LHCN-M2 (cell line): ENCODE measurements at regions not wholly inside any gene's neighbourhood (a gene's known extent, or its start where the extent isn't known, plus 50 kb on each side); places are given as distances from the start of the nearest gene placed in this dataset.

Experiments used
- DNase-seq: peaks from one replicate; pipeline ENCODE4 v3.0.0-alpha.2; 2012; ENCODE audit warnings: low read depth

DNA sequence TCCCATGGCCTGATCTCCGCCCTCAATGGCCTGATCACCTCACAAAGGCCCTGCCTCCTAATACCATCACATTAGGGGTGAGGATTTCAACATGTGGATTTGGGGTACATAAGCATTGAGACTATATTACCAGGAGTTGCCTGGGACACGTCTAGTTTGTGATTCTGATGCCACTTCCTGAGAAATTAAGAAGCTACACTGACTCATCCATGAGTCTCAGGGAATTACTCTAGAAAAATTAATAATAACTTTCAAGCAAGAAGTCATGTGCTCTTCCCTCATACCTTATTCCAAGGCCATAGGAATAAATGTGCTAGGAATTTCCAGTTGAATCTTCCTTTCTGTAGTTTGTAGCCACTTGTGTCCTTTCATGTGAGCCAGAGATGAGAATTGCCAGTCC, 519.3 kb upstream of the MKI67 start:
- DNase-seq = no peak

DNA sequence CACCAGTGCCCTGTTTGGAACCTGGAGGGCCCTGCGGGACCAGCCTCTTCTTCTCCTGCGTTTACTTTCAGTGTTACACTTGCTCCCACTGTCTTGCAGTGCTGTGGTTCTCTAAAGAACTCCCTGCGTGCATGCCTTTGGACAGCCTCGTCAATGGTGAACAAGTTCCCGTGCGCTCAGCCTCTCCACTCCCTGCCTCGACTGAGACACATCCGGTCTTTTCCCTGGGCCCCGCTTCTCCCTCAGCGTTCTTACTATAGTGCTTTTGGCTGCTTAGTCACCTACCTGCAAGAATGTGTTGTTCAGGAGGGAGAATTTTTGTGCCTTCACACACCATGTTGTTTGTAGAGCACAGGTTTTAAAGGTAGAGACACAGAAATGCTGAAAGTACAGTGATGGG, 520.7 kb upstream of the MKI67 start:
- no peak for DNase-seq

DNA sequence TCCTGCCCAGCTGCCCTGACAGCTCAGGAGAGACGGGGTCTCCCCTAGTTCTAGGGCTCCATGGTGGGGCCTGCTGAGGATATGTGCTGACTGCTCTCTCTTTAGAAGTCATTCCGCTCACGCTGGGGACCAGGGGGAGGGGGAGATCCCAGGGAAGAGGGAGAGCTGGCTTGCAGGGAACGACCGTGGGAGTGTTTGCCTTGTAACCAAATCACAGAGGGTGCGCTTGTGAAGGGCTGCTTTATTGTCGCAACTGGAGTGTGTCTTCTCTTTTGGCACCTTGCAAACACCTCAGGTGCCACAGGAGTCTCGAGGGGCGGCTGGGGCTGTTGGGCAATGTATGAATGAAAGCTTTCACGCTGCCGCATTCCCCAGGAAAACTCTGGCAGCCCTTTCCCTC, 531.3 kb upstream of the MKI67 start:
- no peak for DNase-seq

DNA sequence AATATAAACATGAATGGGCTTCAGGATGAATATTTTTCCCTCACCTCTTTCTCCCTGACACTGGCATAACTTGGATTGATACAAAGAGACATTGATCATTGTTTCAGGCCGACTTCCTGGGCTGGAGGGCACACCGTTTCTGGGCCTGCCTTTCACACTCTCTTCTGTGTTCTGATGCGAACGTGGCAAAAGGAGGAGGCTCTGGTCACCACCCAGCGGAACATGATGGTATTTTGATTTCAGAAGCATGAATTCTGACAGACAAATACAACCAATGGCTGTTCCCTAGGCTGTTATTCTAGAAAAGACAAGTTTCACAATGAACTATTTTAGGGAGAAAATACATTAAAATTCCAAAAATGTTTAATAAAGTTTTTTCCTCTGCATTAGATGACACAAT, 534.5 kb upstream of the MKI67 start:
- DNase-seq = no peak

DNA sequence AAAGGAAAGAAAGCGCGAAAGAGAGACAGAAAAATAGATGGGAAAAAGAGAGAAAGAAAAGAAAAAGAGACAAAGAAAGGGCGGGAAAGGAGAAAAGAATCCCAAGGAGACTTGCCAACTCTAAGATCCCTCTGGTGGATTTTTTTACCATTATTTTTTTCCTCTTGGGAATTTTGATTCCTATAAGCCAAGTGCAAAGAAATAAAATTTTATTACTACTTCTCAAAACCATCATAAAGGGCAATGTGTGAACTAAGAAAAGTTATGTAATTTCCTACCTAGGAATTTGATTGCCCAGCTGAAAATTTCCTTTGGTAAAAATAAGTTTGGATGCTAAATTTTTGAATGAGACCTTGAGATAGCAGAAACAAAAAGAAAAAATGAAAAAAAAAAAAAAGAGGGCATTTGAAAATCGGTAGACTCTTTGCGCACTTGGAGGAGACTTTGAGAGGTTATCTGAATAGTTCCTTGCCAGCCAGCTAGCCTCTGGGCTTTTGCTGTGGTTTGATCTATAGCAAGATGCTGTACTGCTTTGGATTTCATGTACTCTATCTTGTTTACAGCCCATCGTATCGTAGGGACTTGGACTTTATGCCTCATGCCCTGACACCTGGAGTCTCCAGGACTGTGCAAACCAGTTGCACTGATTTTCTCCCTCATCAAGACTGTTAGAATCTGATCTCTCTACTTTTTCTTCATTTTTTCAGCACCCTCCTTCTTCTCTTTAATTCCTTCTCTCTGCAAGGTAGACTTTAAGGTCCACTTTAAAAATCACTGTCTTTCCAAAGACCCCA, 535.4 kb upstream of the MKI67 start:
- no peak for DNase-seq

DNA sequence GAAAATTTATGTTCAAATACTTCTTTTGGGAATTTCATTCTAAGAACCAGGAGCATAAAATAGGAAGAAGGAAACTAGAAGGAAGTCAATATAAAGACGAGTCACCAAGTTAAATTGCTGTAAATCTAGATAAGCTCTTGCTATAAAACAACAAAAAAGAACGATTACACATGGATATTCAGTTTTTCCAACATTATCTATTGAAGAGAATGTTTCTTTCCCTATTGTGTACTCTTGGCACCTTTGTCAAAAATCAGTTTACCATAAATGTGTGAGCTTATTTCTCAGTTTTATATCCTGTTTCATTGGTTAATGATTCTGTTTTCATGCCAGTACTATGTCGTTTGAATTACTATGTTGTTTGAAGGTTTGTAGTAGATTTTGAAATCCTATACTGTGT, 536.3 kb upstream of the MKI67 start:
- no peak for DNase-seq

DNA sequence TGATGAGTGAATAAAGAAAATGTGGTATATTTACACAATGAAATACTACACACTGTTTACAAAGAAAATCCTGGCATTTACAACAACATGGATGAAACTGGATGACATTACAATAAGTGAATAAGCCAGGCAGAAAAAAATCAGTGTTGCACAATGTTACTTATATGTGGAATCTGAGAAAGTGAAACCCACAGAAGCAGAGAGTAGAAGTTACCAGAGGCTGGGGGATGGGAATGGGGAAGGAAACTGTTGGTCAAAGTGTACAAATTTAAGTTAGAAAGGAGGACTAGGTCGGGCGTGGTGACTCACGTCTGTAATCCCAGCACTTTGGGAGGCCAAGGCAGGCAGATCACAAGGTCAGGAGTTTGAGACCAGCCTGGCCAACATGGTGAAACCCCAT, 538.5 kb upstream of the MKI67 start:
- no peak for DNase-seq

DNA sequence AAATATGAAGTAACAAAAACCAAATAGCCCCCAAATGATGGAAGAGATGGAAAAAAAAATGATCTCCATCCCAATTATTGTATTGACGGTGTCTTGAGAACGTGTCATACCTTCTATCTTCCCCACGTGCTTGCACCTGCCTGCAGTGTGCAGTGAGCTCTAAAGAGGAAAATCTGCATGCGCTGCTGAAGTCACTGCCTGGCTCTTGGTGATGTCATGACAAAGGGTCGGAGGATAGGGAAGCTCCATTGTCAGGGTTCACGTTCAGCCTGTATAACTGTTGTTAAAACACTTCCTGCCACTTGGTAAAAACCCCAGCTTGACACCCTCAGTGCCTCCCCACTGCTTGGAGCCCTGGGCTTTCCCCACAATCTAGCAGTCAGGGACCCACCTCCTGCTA, 549.2 kb upstream of the MKI67 start:
- no peak for DNase-seq

DNA sequence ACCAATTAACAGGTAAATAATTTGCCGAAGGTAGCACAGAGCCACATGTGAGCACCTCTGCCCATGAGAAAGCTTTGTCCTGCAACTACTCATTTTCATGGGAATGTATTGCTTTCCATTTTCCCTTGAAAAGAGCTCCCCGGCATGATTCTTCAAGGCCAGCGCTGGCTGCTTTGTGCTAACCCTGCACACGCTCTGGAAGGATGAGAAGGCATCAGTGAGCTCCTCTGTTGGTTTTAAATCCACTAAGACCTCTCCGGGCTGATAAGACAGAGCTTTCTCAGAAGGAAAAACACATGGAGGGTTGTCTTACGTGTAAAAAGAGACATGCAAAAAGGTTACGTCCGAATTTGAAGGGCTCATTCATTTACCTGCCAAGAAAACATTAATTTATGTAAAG, 553.9 kb upstream of the MKI67 start:
- no peak for DNase-seq

DNA sequence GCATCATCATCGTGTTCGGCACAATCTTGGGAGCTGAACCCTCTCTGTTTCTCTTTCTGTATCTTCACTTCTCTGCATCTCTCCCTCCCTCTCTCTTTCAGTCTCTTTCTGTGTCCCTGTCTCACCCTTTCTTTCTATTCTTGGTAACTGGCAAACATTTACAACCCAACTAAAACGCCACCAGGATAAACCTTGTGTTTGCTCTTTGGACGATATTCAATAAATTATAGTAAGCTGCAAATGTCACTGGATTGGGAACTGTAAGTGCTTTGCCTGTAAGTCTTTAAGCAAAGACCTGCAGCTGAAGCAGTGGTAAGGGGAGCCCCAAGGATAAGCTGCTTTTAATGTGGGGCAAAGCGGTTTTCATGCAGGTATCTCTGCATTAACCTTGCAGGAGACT, 558.0 kb upstream of the MKI67 start:
- DNase-seq = no peak

DNA sequence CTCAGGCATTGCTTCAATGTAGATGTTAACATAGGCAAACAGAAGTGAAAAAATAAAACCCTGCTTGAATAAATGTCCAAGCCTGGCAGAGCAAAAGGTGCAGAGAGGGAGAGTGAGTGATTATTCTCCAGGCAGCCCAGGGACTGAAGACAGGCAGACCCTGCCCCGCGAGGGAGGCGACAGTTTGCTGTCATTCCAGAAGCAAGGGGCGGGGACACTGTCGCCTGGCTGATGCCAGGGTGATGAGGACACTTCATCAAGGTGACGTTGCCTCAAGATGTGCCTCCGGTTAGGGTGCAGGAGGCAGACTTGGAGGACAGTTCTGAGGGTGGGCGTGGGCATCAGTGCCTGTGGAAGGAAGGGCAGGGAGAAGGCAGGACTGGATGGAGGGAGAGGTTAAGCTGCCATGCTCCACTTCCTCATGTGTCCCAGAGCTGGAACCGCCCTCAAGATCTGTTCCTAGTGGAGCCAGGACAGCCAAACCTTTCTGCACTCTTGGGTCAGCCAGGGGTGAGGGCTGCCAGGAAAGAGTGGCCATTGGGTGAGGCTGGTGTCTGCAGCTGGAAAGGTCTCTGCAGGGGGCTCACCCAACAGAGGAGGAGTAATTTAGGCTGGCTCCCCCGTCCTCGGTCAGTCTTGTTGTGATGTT, 560.5 kb upstream of the MKI67 start:
- DNase-seq = no peak

DNA sequence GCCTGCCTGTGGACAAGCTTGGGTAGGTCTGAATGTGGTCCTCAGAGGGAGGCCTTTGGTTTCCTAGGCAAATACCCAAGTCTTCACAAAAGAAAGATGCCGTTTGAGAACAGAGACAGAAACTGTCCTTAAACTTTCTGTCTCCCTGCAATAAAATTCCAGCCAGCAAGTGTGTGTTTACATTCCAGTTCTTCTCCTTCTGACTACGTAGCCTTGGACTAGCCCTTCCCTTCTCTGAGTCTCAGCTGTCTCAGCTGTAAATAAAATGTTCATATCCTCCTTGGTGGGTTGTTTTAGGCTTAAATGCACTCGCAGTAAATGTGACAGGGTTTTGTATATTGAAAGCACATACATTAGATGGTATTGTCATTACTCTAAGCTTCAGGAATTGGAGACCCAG, 561.2 kb upstream of the MKI67 start:
- no peak for DNase-seq

DNA sequence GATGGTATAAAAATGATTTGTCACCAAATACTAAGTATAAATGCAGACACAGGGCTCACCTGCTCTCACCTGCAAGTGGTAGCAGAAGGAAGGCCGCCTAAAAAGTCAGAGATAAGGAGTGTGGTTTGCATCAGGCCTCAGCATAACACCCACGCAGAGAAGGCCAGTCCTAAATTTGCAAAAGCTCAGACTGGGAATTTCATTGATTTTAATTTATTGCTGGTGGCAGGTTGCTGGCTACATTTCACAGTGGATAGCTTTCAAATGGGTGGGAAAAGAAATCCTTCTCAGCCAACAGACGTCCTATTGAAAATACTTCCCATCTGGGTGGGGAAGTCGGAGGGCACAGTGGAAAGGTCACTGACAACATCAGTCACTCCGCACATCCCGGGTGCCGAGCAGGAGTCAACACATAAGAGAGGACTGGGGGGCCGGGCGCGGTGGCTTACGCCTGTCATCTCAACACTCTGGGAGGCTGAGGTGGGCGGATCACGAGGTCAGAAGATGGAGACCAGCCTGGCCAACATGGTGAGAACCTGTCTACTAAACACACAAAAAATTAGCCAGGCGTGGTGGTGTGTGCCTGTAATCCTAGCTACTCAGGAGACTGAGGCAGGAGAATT, 561.8 kb upstream of the MKI67 start:
- no peak for DNase-seq

DNA sequence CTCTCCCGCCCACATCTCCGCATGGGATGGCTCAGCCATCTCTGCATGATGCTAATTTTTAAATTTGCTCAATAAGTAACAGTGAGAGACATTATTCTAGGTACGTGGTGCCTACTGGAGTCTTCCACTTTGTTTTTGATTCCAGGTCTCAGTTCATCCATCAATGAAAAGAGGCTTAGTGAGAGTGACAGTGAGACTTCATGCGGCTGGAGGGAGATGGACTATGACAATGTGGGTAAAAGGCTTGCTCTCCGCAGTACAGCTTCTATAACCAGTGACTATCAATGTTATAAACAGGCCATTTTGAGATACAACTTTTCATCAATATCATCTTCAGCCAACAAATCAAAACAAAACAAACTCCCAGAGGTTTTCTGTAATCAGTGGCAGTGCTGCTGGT, 563.4 kb upstream of the MKI67 start:
- no peak for DNase-seq

DNA sequence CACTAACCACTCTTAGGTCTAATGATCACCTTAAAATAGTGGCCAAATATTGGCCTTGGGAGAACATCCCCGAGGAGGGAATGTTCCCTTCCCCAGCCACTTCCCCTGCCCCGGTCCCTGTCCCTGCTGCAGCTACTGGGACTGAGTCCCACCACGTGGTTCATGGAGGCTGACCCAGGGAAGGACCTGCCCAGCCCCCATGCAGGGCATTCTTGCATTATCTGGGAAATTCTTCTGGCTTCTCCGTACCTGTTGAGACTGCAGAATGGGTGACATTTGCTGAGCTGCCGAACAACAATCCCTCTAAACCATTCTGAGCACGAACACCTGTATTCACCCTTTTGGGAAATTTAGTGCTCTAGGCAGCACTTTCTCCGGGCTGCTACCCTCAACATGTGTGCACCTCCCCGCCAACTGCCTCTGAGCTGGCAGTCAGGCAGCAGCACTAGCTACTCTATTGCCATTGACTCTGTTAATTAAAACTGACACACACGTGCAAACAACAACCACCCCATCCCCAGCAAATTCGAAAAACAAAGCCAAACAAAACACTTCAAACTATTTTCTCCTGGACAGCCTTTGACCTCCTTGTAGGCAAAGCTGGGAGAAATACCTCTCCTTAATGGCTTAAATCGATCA, 567.4 kb upstream of the MKI67 start:
- DNase-seq = no peak

DNA sequence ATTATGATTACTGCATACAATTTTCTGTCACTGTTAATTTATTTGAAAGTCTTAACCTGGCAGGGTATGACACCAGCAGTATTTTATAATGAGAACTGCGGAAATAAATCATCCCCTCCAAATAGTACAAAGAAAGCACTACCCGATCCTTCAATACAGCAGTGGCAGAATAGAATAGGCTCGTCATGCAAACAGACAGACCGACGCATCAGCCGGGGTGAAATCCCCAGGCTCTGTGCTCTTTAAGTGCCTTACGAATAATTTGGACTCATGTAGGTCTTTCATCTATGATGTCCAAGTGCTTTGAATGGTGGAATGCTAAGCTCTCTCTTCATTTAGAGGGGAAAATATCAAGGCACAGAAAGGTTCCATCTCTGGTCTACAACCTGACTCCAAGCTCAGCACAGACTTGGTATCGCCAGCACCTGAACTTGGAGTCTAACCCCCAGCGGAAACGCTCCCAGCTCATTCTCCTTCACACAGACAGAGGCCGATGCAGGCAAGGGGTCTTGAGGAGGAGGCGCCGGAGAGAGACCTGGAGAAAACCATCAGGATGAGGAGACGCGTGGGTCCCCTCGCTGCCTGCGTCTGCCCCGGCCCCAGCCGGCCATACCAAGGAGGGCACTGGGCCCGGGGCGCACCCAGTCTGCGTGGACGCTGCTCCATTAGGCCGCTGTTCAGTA, 568.1 kb upstream of the MKI67 start:
- DNase-seq = no peak

DNA sequence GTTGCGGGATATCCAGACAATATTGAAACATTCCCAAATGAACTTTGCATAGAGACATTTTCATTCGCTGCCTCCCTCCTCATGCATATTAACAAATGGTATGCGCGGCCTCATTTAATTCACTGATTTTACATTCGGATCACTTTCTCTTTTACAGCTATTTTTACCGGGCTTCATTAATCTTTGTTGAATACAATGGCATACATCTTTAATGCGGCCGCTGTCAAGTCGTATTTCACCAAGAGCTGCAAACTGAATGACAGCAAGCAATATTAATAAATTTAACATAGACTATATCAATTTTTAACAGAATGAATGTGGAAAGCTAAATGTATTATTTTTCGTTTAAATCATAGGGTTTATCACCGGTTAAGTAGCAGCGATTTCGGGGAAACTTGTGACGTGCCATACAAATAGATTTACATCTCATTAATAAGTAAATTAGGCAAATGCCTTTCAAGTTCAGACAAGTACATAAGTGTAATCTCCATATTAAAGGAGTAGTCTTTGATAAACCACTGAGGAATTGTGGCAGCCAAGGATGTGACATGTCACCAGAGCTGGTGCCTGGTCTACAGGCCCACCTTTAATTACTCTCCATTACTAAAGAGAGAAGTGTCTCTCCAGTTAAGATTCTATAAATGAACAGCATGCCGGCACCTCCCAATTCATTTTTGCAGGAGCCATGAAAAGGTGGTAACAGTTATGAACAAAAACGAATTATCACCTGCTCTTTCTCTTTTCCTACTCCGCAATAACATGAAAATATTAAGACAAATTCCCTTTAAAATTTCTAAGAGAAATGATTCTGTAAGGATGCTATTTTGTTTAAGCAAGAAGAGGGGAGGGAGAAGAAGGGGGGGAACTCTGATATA, 568.9 kb upstream of the MKI67 start:
- DNase-seq = no peak

DNA sequence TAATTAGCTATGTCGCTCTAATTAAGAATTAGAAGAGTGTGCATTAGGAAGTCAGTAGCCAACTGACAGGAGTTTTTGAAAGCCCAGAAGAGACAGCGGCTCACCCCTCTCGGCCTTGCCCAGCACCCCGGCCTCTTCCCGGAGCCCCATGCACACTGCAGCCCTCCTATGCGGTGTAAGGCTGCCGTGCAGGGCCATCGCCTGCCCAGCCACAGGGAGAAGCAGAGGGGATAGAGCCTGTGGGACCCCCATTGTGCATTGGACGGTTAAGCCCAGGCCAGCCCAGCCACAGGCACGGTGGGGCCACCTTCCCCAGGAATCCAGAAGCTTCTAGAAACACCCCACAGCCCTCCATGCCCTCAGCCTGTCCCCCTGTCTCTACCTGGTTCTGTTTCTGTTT, 569.7 kb upstream of the MKI67 start:
- DNase-seq = no peak

DNA sequence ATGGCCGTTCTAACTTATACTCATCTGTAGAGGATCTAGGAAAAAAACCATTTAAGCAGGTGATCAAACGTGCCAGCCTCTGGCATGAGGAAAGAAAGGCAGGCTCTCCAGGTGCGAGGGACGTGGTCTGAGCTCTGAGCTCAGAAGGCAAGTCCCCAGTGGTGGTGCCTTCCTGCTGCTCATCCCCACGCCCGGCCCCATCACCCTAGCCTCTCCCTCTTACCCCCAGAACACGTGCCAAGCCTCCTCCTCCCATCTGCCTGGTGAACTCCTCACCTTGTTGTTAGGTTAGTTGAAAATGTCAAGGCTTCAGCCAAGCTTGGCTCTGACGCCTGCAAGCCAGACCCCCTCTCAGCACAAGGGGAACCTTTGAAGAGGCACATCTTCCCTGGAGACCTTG, 571.2 kb upstream of the MKI67 start:
- no peak for DNase-seq

DNA sequence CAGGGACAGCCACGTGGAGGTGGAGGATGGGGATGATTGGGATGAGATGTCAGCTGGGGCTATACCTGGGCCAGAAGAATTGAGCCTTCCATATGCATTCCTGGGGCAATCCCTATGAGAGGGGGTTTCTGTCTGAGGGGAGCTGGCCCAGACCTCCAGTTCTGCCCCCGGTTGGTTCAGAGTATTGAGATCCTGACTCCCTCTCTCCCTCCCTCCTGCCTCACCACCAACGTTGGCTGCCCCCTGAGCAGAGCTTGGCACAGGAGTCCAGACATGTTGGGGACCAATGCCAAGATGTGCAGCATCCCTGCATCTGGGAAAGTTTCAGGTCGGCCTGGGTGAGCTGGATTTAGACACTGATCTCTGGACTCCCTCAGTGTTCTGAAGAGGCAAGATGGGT, 575.2 kb upstream of the MKI67 start:
- no peak for DNase-seq

DNA sequence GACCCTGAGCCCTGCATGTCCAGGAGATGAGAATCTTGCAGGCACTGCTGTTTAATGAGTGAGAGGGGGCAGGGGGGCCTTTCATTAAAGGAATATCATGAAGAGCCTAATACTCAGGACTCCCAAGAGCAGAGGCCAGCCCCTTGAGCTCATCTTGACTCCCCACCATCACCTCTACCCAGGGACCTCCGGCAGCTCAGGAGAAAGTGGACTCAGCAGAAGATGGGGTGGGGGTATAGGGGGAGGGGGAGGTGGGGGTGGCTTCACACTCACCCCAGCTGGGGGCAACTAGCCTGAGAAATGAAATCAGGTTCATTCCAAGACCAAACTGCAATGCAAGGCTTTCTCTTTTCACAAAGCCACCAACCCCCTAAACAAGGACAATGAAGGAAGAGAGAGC, 575.6 kb upstream of the MKI67 start:
- DNase-seq = no peak
